HG03159 (cell line): ENCODE measurements at regions not wholly inside any gene's neighbourhood (a gene's known extent, or its start where the extent isn't known, plus 50 kb on each side); places are given as distances from the start of the nearest gene placed in this dataset.

Source experiments
- ATAC-seq: cut with Tn5 transposase; IDR thresholded peaks from one replicate; pipeline ENCODE4 v1.9.1; 2021; ENCODE audit warnings: mild to moderate bottlenecking, moderate library complexity; ENCODE audit not compliant: unreplicated experiment

- ATAC-seq: no peak
These were observed 115.9 kb downstream of the TTC32 start for GRCh38 chr2:19785867-19786266.

- ATAC-seq: no peak
These were observed 116.3 kb downstream of the TTC32 start for GRCh38 chr2:19785447-19785846.

GRCh38 chr2:19784456-19784855 is 117.3 kb downstream of the TTC32 start:
- ATAC-seq: no peak

DNA sequence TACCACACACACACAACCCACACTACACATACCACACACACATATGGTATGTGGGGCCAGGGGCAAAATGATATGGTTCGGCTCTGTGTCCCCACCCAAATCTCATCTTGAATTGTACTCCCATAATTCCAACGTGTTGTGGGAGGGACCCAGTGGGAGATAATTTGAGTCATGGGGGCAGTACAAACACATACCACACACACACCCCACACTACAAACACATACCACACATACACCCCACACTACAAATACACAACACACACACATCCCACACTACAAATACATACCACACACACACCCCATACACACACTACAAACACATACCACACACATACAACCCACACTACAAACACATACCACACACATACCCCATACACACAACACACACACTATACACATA is 117.8 kb downstream of the TTC32 start:
- ATAC-seq: no peak

- ATAC-seq: no peak
These were observed 124.8 kb downstream of the TTC32 start for GRCh38 chr2:19776941-19777514.

GRCh38 chr2:19775838-19776237 is 125.9 kb downstream of the TTC32 start:
- ATAC-seq: no peak

DNA sequence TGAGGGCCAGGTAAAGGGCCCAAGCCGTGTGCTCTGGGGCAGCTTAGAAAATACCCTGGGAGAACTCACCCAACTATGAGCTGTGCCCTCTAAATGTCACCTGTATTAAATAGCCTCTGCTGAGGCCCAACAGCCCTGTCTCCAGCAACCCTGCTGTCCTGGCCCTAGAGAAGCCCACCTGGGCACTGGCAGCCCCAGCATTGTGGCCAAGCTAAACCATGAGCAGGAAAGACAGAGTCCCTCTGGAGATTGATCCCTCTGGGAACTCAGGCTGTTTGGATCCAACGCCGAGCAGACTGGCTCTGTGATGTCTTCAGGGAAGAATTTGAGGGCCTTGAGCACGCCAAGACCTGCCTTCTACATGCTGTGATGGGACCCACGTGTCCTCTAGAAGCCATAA is 126.5 kb downstream of the TTC32 start:
- no peak for ATAC-seq

GRCh38 chr2:19774805-19775176 is 127.0 kb downstream of the TTC32 start:
- ATAC-seq: no peak

GRCh38 chr2:19772981-19773380 is 128.8 kb downstream of the TTC32 start:
- no peak for ATAC-seq

DNA sequence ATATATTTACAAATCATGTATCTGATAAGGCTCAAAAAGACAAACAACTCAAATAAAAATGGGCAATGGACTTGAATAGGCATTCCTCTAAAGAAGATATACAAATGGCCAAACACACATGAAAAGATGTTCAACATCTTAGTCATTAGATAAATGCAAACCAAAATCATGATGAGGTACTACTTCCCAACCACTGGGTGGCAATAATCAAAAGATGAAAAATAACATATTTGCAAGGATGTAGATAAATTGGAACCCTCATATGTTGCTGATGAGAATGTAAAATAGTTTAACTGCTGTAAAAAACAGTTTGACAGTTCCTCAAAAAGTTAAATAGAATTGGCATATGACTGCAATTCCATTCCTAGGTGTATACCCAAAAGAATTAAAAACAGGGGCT is 132.3 kb downstream of the TTC32 start:
- no peak for ATAC-seq

GRCh38 chr2:19767899-19768298 is 133.9 kb downstream of the TTC32 start:
- ATAC-seq: no peak

- no peak for ATAC-seq
These were observed 136.8 kb downstream of the TTC32 start for GRCh38 chr2:19764998-19765397.

GRCh38 chr2:19763731-19764130 is 138.1 kb downstream of the TTC32 start:
- ATAC-seq: no peak

- ATAC-seq: no peak
These were observed 138.7 kb downstream of the TTC32 start for GRCh38 chr2:19762959-19763605.

GRCh38 chr2:19762142-19762541 is 139.6 kb downstream of the TTC32 start:
- ATAC-seq: no peak

DNA sequence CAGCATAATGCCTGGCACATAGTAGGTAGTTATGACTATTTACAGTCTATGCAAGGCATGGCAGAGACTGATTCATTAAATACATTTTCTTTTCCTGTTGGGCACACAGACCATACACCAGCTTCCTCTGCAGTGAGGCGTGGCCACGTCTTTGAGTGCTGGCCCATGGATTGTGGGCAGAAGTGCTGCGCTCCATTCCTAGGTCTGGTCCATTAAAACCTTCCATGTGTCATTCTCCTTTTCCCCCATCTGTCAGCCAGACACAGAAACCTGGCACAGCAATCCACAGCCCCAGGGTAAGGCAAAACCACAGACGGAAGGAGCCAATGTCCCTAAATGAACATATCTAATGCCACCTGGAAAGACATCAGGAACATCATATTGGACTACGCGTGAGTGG is 141.9 kb downstream of the TTC32 start:
- no peak for ATAC-seq

GRCh38 chr2:19758658-19759057 is 143.1 kb downstream of the TTC32 start:
- no peak for ATAC-seq

- no peak for ATAC-seq
These were observed 144.2 kb downstream of the TTC32 start for GRCh38 chr2:19757586-19757985.

- no peak for ATAC-seq
These were observed 146.9 kb downstream of the TTC32 start for GRCh38 chr2:19754907-19755306.

DNA sequence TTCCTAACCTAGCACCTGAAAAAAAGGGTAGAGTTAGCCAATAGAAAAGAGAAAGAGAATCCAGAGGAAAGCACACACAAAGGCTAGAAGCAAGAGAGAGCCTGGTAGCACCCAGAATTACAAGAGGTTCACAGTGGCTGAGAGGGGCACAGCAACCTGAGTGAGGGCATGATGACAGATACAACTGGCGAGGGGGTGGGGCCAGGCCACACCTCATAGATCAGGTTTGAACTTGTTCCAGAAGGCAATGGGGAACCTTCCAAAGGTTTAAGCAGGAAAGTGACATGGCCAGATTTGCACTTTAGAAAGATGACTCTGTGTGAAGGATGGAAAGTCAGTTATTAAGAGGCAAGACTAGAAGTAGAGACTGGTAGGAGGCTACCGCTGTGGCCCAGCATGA is 148.0 kb downstream of the TTC32 start:
- no peak for ATAC-seq

GRCh38 chr2:19753314-19753713 is 148.5 kb downstream of the TTC32 start:
- no peak for ATAC-seq

DNA sequence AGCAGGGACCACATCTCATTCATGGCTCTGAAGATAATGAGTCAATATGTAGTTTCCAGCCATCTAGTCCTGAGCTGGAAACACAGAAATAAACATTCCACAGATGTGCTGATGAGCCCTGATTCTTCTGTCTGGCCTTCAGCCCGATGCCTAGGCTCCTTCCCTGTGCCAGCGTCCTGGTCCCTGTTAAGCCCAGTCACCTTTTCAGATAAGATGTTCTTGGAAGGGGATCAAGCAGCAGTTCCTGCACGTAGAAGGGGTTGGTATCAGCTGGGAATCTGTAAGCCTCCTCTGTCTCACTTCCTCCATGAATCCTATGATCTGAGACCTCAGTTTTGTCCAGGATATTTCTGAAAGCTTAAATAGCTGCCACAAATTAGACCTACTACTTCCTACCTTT is 149.3 kb downstream of the TTC32 start:
- no peak for ATAC-seq

DNA sequence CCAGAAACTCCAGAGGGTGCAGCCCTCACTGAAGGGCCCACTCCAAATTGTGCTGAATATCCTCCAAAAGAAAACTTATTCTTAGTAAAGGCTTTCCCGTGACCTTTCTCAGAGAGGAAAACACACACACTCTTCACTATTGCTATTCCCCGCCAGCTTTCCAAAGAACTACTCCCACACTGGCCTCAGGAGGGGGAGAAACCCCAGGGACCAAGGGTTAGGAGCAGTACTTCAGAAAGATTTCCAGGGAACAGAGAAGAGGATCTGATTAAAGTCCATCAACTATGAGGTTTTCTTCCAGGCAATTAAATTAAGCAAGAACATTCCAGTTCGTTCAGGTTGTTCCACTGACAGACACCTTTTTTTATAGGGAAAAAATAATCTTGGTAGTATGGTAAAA is 150.2 kb downstream of the TTC32 start:
- no peak for ATAC-seq
